Dermis microvascular lymphatic vessel endothelial cell (primary cell): ENCODE measurements at regions not wholly inside any gene's neighbourhood (a gene's known extent, or its start where the extent isn't known, plus 50 kb on each side); places are given as distances from the start of the nearest gene placed in this dataset.
"Not testable (repeated sequence)": the region's sequence is repeated elsewhere in the genome, so short reads cannot be mapped to it uniquely, and the experiment has no call there.

Experiments
- DNase-seq, 2 donors: peaks; one replicate each; pipeline versions ENCODE4 v3.0.0 to v3.0.0-alpha.2; 2010; ENCODE audit warnings: low read depth in 2 of 2

DNA sequence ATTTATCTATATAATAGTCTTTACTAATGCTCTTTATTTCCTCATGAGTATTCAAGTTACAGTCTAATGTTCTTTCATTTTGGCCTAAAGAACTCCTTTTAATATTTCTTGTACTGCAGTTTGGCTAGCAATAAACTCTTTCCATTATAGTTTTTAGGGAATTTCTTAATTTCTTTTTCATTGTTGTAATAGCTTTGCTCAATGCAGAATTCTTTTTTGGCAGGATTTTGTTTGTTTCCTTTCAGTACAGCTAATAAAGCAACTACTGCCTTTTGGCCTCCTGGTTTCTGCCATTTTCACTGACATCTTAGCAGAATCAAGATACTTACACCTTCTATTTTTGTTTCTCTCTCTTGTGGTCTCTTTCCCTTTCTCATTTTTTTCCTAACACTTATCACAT is 390.4 kb upstream of the RGPD4 start:
- no peak for DNase-seq

DNA sequence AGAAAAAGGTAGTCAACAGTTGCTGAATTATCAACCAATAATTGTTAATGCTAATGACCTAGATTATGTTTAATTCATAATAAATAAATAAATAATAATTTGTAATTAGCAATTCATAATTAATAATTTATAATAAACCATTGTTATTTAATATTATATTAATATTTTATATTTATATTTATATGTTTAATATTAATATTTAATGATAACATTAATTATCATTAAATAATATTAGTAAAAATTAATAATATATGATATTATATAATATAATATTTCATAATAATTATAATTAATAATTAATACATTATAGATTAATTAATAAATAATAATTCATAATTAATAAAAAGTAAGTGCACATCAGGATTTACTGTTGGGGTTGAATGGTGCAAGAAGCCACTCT is 389.4 kb upstream of the RGPD4 start:
- DNase-seq, result no peak

- DNase-seq, result no peak
Measured at GRCh38 chr2:107437807-107438206, 388.9 kb upstream of the RGPD4 start.

DNA sequence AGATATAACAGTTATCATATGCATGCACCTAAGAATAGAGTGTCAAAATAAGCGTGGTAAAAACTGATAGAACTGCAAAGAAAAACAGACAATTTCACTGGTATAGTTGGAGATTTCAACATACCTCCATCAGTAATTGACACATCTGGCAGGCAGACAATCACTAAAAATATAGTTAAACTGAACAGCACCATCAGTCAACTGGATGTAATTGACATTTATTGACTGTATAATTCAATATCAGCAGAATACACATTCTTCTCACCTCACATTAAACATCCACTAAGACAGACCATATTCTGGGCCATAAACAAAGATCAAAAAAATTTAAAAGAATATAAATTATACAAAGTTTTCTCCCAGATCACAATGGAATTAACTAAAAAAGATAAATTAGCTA is 378.5 kb upstream of the RGPD4 start:
- DNase-seq, result no peak

DNA sequence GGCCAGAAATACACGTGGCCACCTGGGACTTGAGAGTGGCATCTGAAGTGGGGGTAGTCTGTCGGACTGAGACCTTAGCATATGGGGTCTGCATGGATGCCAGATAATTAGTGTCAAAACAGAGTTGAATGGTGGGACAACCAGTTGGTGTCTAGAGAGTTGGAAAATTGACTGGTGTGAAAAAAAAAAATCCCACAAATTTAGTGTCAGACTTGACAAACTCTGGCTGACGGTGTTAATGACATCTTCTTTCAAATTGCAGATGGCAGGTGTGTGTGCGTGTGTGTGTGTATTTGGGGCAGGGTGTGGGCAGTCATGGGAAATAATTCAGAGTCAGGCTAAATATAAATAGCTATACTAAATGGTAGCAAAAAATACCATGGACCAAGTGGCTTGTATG is 365.4 kb upstream of the RGPD4 start:
- no peak for DNase-seq

GRCh38 chr2:107462181-107462580 is 364.5 kb upstream of the RGPD4 start:
- DNase-seq, result no peak

GRCh38 chr2:107466241-107466640 is 360.5 kb upstream of the RGPD4 start:
- DNase-seq, result no peak

GRCh38 chr2:107466984-107467773 is 359.5 kb upstream of the RGPD4 start:
- DNase-seq, result no peak

GRCh38 chr2:107469437-107469995 is 357.2 kb upstream of the RGPD4 start:
- DNase-seq, result no peak

GRCh38 chr2:107473150-107473549 is 353.5 kb upstream of the RGPD4 start:
- DNase-seq, result no peak

DNA sequence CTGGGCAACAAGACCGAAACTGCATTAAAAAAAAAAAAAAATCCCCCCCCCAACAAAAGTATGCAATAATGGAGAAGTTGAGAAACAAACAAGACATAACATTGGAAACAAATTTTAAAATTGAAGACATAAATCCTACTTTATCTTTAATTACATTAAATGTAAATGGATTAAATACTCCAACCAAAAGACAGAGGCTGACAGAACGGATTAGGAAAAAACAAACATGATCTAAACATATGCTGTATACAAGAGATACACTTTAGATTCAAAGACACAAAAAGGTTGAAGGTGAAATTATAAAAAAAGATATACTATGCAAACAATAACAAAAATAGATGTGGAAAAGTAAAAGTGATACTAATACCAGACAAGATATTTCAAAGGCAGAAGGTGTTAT is 350.8 kb upstream of the RGPD4 start:
- no peak for DNase-seq

DNA sequence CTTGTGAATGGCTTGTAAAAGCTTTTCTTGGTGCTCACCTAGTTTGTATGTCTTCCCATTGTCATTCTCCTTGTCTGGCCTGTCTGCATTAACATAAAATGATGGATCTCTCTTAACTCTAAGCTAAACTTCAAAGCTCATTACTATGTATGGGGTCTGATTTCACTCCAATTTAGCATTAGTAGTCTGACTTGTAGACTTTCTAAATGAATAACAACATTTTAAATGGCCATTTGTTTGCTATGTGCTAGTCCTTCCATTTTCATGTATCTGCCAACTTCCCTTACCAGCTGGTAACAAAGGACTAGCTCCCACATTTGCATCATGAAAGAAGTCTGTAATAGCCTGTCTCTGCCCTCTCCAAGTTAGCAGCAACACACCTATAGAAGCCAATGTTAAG is 324.2 kb upstream of the RGPD4 start:
- no peak for DNase-seq

GRCh38 chr2:107511970-107512789 is 314.5 kb upstream of the RGPD4 start:
- no peak for DNase-seq

- DNase-seq, result no peak
Measured at GRCh38 chr2:107525406-107525805, 301.3 kb upstream of the RGPD4 start.

DNA sequence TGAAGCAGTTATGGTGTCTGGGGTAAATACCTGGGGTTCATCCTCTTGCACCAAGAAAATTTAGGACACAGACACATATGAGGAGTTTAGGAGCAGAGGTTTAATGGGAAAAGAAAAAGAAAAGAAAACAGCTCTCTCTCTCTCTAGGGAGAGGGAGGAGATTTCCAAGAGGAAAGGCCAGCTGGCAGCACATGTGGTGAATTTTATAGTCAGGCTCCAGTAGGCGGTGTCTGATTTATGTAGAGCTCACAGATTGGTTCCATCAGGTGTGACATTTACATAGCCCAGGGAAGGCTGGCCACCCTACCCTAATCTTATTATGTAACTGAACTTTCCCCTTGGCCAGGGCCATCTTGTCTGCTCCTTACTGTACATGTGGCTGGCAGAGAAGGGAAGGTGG is 297.5 kb upstream of the RGPD4 start:
- DNase-seq, result no peak

DNA sequence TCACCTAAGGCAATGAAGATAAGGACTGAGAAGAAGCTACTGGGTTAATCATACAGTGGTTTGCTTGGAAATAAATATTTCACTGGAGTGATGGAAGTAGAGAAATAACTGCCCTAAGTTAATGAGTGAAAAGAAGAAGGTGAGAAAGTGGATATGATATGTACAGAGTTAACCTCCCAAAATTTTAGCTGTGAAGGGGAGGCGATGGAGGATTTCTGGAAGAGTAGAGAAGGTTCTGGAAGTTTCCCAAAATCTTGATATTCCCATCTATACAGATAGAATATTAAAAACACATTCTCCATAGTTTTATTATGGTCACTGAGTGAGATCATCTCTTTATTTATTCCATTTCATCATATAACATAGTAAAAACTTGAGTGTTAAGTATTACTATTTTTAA is 296.6 kb upstream of the RGPD4 start:
- no peak for DNase-seq

GRCh38 chr2:107534926-107535325 is 291.8 kb upstream of the RGPD4 start:
- DNase-seq, result no peak

- DNase-seq, result not testable (repeated sequence)
Measured at GRCh38 chr2:107535905-107536689, 290.6 kb upstream of the RGPD4 start.

DNA sequence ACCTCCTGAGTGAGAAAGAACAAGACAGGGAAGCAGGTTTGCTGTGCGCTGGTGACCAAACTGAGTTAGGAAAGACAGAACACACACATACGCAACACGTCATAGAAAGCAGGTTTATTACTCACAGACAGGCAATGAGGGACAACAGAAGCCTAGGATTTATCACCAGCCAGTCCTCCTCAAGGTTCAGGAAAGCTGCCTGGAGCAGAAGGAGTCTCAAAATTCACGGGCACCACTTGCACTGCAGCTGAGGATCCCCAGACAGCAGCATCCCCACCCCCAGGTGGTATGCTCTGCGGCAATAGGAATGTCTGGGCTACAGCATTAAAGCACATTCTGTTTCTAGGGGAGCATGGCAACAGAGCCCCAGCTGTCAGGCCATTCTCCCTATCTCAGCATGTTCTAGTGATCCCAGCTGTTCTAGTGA is 284.4 kb upstream of the RGPD4 start:
- DNase-seq, result no peak

DNA sequence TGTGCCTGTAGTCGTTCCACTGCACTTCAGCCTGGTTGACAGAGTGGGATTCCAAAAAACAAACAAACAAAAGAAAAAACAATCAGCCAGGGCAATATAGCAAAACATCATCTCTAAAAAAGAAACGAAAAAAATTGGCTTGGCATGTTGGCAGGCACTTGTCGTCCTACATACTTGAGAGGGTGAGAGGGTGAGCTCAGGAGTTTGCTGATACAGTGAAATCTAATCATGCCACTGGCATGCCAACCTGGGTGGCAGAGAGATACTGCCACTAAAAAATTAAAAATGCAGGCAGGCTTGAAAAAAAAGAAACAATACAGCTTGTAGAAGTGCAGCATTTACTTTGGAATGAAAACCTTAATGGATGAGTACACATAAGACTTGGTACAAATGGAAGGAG is 282.9 kb upstream of the RGPD4 start:
- no peak for DNase-seq

DNA sequence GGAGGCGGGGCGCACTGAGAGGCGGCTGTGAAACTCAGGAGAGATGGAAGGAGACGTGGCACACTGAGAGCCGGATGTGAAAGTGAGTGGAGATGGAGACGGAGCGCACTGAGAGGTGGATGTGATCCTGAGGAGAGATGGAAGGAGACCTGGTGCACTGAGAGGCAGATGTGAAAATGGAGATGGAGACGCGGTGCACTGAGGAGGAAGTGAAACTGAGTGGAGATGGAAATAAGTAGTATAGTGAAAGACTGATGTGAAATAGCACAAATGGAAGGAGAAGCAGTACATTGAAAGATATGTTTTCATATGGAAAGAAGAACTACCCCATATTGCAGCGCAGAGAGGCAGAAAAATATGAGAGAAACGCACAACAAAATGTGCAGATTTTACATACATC is 281.6 kb upstream of the RGPD4 start:
- no peak for DNase-seq

DNA sequence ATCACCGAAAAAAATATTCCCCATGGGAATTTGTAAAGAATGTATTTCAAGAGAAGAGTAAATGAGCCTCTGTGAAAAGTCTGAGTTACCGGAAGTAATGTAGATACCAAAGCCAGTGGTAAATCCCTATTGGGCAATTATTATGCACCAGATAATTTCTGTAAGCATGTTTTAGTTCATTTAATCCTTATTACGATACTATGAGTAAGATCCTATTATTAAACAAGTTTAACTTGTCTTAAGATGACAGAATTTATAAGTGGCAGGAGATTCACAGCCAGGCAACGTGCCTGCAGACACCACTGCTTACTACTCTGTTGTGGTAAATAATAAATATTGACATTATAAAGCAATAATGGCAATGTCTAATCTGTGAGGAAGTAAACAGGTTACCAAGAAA is 280.8 kb upstream of the RGPD4 start:
- no peak for DNase-seq
